Stimulated activated naive CD8-positive, alpha-beta T cell treated with anti-CD3 and anti-CD28 coated beads, Interleukin-15, amount 100 ng/mL, for 72 hours (primary cell): ENCODE measurements at regions not wholly inside any gene's neighbourhood (a gene's known extent, or its start where the extent isn't known, plus 50 kb on each side); places are given as distances from the start of the nearest gene placed in this dataset.

Experiments
- ATAC-seq: fragments of 150-1000 bp; cut with Tn5 transposase; 2 replicates; pipeline ENCODE4 v1.10.0; 2021; ENCODE audit warnings: mild to moderate bottlenecking, moderate library complexity
- DNase-seq, 2 donors: peaks; one replicate each; pipeline ENCODE4 v3.0.0; 2021 to 2022
- H3K27ac Mint-ChIP-seq, 2 donors: one replicate each; pipeline ENCODE4 v1.8.0; 2022; ENCODE audit warnings: mild to moderate bottlenecking in 2 of 2, mixed read lengths in 2 of 2, moderate library complexity in 2 of 2
- H3K27me3 Mint-ChIP-seq: one replicate; pipeline ENCODE4 v1.8.0; 2022; ENCODE audit warnings: mixed read lengths
- H3K4me1 Mint-ChIP-seq: one replicate; pipeline ENCODE4 v1.8.0; 2022; ENCODE audit warnings: mild to moderate bottlenecking, mixed read lengths
- H3K4me3 Mint-ChIP-seq, 2 donors: one replicate each; pipeline ENCODE4 v1.8.0; 2022; ENCODE audit warnings: mild to moderate bottlenecking in 2 of 2, mixed read lengths in 2 of 2, moderate library complexity in 1 of 2
- H3K9me3 Mint-ChIP-seq, 2 donors: one replicate each; pipeline ENCODE4 v1.8.0; 2022; ENCODE audit warnings: mixed read lengths in 2 of 2

DNA sequence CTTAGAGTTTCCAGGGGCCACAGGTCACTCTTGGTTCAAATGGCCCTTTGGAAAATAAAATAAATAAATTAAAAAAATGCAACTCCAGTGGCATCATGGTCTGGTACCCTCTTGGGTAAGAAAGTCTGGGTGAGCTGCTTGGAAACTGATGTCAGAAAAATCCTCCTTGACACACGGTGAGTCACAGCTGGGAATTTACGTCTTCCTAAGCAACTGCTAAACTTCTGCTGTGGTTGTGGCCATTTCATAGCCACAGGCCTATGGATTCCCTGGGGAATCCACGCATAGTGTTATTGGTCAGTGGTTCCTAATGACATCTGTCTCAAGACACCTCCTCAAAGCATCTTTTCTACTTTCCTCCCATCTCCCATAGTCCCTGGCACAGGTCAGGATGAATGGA lies 220.8 kb downstream of the COG6 start:
- no peak for ATAC-seq
- DNase-seq: no peak
- Mint-ChIP-seq H3K4me3 (no peak overlapping the region), H3K9me3 (peaks cover 2 to 3% of the 10 kb centered on the region in 2 donors), H3K4me1 (no peaks in the 10 kb centered on the region), H3K27ac (no peak overlapping the region), H3K27me3 (no peaks in the 10 kb centered on the region)

DNA sequence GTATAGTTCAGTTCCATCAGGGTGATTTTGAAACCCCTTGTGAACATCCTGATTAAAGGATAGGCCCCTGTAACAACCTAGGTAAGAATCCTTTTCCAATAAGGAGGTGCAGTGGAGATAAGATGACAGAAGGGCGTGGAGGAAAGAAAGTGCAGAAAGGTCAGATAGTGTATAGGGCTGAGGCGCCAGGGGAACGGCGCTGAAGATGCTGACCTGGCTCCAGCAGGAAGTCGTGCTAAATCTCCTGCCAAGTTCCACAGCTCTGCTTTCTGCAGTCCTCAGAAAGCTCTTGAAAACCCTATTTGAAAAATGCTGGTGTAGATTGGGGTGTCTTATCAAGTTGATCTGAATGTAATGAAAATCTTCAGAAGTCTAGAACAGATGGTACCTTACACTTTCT lies 221.7 kb downstream of the COG6 start:
- DNase-seq (no peak), ATAC-seq (no peak)
- no peaks in the 10 kb centered on the region for H3K4me1 Mint-ChIP-seq
- H3K4me3 Mint-ChIP-seq: no peak overlapping the region
- H3K9me3 Mint-ChIP-seq: peaks cover 10 to 12% of the 10 kb centered on the region in 2 donors
- H3K27ac Mint-ChIP-seq: no peak overlapping the region
- no peaks in the 10 kb centered on the region for H3K27me3 Mint-ChIP-seq

DNA sequence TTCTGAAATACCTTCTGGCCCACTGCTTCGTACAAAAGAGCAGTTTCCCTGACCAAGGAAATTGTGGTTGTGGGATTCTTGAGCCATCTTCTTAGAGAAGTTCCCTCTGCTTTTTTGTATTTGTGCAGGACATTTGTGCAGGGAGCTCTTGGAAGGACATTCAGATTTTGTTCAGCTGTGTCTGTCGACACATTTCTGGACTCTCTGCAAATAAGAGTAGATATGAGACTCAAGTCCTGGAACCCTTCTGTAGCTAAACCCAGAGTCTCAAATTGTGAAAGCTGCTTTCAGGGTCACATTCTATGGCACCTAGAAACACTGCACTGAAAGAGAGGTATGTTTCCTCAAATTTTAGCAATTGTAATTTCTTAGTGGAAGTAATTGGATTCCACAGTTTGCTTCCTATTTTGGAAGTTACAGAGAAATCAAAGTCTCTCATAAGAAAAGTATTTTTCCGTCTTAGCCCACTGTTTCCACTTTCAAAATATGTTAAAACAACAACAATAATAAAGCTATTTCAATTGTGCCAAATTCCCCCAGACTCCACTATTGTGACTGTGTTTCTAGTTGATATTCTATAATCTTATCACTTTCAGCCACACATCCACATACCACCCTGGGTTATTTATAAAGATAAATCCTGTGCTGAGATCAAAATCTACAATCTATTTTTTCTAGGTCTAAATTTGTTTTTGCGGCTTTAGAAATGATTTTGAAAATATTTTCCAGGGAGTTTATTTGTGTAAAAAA lies 224.0 kb downstream of the COG6 start:
- DNase-seq (no peak), ATAC-seq (no peak)
- H3K27me3 Mint-ChIP-seq: no peaks in the 10 kb centered on the region

DNA sequence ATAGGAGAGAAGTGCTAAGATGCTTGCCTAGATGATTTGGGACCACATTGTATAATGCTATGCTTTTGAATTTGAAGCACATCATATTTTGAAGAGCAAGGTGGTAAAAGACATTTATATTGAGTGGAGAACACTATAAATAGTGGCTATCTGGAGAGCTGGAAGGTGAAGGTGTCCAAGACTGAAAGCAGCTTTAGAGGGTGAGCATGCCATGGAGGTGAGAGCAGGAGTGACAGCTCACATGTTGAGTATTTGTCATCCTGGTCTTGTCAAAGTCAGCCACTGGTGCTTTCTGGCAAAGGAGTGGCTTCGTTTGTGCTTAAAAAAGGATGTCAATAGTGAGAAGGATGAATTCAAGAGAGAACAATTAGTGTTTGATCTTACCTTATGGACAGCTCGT lies 225.9 kb downstream of the COG6 start:
- no peaks in the 10 kb centered on the region for H3K27me3 Mint-ChIP-seq
- H3K4me3 Mint-ChIP-seq: no peak overlapping the region
- no peak overlapping the region for H3K27ac Mint-ChIP-seq
- no peak for DNase-seq
- no peaks in the 10 kb centered on the region for H3K4me1 Mint-ChIP-seq
- H3K9me3 Mint-ChIP-seq: peaks cover 42 to 45% of the 10 kb centered on the region in 2 donors
- ATAC-seq: no peak

More for the DNA sequence above, 224.0 kb downstream of the COG6 start:
- Mint-ChIP-seq H3K9me3 (peaks cover 29 to 32% of the 10 kb centered on the region in 2 donors), H3K27ac (no peak overlapping the region), H3K4me3 (no peak overlapping the region), H3K4me1 (no peaks in the 10 kb centered on the region)

DNA sequence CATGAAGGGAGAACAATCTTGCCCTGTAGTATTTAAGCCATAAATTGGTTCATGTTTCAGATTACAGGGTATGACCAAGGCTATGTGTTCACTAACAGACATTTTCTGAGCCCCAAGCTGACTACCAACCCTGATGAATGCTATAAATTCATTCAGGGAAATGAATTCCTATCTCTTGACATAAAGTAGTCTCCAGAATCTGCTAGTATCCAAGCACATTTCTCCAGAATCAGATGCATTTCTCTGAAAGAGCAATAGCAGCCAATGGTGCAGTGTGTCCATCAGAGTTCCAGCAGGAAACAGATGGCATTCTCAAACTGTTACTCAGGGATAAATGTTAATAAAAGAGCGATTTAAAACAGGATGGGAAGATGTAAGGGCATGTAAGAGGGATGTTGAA lies 226.4 kb downstream of the COG6 start:
- ATAC-seq: no peak
- Mint-ChIP-seq H3K27ac (peak overlapping the region in 1 of 2 donors; percentile 62), H3K4me3 (no peak overlapping the region), H3K9me3 (peaks cover 42 to 45% of the 10 kb centered on the region in 2 donors), H3K4me1 (no peaks in the 10 kb centered on the region), H3K27me3 (no peaks in the 10 kb centered on the region)
- DNase-seq: no peak

DNA sequence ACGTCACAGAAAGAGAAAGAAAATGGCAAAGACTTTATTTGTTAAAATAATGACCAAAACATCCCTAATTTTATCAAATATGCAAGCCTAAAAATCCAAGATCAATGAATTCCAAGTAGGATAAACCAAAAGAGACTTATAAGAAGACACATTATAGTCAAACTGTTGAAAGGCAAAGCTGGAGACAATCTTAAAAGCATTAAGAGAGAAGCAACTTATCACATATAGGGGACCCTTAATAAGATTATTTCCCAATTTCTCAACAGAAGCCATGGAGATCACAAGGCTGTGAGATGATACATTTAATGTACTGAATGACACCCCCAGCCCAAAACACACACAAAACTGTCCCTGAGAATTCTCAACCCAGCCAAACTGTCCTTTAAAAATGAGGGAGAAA lies 228.7 kb downstream of the COG6 start:
- peaks cover 42 to 45% of the 10 kb centered on the region in 2 donors for H3K9me3 Mint-ChIP-seq

DNA sequence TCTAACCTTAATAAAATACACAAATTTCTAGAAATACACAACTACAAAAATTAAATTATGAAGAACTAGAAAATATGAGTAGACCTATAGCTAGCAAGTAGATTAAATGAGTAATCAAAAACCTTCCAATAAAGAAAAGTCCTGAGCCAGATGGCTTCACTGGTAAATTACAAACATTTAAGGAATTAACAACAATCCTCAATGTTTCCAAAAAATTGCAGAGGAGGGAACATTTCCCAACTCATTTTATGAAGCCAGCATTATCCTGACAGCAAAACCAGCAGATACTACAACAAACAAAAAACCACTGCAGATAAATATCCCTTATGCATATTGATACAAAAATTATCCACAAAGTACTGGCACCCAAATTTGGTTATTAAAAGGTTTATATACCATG lies 230.9 kb downstream of the COG6 start:
- H3K4me1 Mint-ChIP-seq: no peaks in the 10 kb centered on the region
- H3K27me3 Mint-ChIP-seq: no peaks in the 10 kb centered on the region
- DNase-seq: no peak
- no peak overlapping the region for H3K4me3 Mint-ChIP-seq
- H3K27ac Mint-ChIP-seq: no peak overlapping the region
- no peak for ATAC-seq
- peaks cover 38 to 42% of the 10 kb centered on the region in 2 donors for H3K9me3 Mint-ChIP-seq

More for the DNA sequence above, 228.7 kb downstream of the COG6 start:
- Mint-ChIP-seq H3K4me3 (no peak overlapping the region), H3K27ac (no peak overlapping the region), H3K27me3 (no peaks in the 10 kb centered on the region), H3K4me1 (no peaks in the 10 kb centered on the region)
- ATAC-seq (no peak), DNase-seq (no peak)

- ATAC-seq: no peak
- H3K4me3 Mint-ChIP-seq: no peak overlapping the region
- no peaks in the 10 kb centered on the region for H3K27me3 Mint-ChIP-seq
- no peak for DNase-seq
- peaks cover 2% of the 10 kb centered on the region for H3K4me1 Mint-ChIP-seq
- no peak overlapping the region for H3K27ac Mint-ChIP-seq
- peaks cover 28 to 33% of the 10 kb centered on the region in 2 donors for H3K9me3 Mint-ChIP-seq
Observed at GRCh38 chr13:39887387-39887786, 231.9 kb downstream of the COG6 start.

DNA sequence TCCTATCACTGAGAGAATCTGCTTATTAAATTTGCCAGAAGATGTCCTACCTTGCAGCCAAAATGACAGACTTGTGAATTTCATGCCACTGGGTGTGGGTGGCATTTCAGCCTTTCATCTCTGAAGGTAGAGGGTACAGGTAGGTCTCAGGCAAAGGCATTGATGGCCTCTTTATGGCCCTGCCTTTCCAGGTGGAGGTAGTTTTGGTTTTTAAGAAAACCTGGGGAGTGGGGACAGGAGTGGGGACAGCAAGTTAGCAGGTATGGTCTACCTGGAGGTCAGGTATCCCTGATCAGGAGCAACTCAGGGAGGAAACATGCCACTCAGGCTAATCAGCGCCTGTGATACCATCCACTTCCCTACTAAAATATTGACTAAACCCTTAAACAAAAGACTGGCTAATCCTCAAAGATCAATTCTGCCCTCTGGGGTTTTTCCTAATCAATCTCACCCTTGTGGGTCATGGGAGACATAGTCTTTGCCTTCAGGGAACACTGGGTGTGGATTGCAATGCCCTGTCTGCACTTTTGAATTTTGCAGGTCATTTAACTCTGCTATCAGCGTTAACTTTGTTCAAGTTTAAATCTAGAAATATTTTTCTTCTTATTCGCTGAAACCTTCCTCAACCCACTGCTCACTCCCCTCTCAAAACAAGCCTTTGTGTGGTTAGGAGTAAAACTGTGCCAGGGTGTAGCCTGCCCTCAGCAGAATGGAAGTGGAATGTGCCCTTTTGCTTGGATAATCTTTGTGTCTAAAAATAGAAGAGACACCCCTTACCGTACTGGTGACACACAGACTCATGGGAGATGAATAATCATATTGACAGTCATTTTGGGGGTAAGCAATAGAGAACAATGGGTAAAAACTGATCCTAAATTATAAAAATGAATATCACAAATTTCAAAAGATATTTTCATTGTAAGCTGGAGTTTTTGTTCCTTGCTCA lies 233.7 kb downstream of the COG6 start:
- DNase-seq (no peak), ATAC-seq (no peak)
- Mint-ChIP-seq H3K27me3 (no peaks in the 10 kb centered on the region), H3K4me1 (peaks cover 17% of the 10 kb centered on the region), H3K27ac (no peak overlapping the region), H3K4me3 (no peak overlapping the region), H3K9me3 (peaks cover 12 to 19% of the 10 kb centered on the region in 2 donors)

- Mint-ChIP-seq H3K9me3 (peaks cover 4 to 5% of the 10 kb centered on the region in 2 donors), H3K27ac (no peak overlapping the region), H3K4me1 (peaks cover 17% of the 10 kb centered on the region), H3K27me3 (no peaks in the 10 kb centered on the region), H3K4me3 (no peak overlapping the region)
- DNase-seq: no peak
- ATAC-seq: no peak
Observed at GRCh38 chr13:39890537-39890936, 235.1 kb downstream of the COG6 start.

DNA sequence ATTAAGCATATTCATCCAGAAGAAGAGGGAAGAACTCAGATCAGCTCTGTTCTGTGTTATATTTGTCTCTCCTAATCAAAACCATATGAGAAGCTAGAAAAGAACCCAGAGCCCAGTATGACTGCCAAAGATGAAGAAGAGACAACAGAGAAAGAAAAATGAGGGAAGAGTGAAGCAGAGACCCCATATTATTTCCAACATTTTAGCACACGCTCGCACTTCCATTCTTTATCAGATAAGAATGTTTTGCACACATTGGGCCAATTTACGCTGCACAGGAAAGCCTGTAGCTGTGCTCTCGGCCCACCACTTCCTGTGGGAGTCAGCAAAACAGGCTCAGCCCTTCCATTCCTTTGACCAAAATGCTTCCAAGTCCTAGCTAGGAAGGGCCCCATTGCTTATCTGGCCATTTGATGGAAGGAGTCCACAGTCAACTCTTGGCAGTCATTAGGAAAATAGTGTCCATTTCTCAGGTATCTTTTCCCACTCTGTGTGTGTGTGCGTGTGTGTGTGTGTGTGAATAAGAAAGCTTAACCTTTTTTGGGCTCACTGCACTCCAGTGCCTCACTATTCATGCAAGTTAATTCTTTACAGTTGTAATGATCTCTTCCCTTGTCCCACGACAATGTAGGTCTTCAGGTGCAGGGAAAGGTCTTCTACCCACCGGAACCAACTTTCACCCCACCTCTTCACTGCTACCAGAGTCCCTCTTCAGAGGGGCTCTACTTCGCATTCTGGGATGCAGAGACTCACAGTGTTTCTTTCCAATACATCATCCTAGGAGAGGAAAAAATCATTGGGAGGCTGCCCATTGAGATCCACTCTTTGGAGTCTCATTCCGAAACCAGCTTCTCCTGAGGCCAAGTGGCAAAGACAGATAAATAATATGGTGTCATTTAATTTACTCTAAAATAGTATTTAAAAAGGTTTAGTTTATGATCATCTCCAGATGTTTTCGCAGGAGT lies 237.5 kb downstream of the COG6 start:
- peak overlapping the region; percentile 5 to 78 for H3K27ac Mint-ChIP-seq
- H3K9me3 Mint-ChIP-seq: no peaks in the 10 kb centered on the region
- DNase-seq (peak in 1 of 2 donors; percentile 14), ATAC-seq (peak; percentile 69)
- H3K4me1 Mint-ChIP-seq: peaks cover 17% of the 10 kb centered on the region
- peak overlapping the region; percentile 44 to 79 for H3K4me3 Mint-ChIP-seq
- no peaks in the 10 kb centered on the region for H3K27me3 Mint-ChIP-seq

- peak overlapping the region in 1 of 2 donors; percentile 38 for H3K27ac Mint-ChIP-seq
- no peaks in the 10 kb centered on the region for H3K9me3 Mint-ChIP-seq
- ATAC-seq: no peak
- DNase-seq: no peak
- H3K27me3 Mint-ChIP-seq: no peaks in the 10 kb centered on the region
- H3K4me1 Mint-ChIP-seq: peaks cover 17% of the 10 kb centered on the region
- no peak overlapping the region for H3K4me3 Mint-ChIP-seq
Observed at GRCh38 chr13:39893808-39894207, 238.3 kb downstream of the COG6 start.

DNA sequence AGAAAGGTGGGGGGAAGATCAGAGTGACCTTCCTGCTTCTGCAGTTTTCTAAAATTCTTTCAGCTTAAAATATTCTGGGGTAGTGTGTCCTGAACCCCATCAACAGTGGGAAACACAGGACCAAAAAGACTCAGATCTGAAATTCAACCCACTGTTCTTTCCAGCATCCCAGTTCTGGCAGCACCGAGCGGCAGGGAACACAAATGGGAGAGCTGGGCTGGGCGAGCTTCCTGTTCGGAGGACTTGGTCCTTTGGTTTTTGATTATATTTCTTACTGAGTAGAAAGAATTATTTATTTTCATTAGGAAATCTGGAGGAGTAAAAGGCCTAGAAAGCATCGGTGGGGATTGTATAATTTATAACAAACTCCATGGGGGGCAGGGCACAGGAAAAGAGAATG lies 239.1 kb downstream of the COG6 start:
- H3K4me1 Mint-ChIP-seq: peaks cover 17% of the 10 kb centered on the region
- H3K27me3 Mint-ChIP-seq: no peaks in the 10 kb centered on the region
- DNase-seq (no peak), ATAC-seq (no peak)
- H3K4me3 Mint-ChIP-seq: no peak overlapping the region
- no peaks in the 10 kb centered on the region for H3K9me3 Mint-ChIP-seq
- H3K27ac Mint-ChIP-seq: no peak overlapping the region

GRCh38 chr13:39895254-39895653 lies 239.8 kb downstream of the COG6 start:
- ATAC-seq (no peak), DNase-seq (no peak)
- peaks cover 17% of the 10 kb centered on the region for H3K4me1 Mint-ChIP-seq
- no peaks in the 10 kb centered on the region for H3K9me3 Mint-ChIP-seq
- H3K27ac Mint-ChIP-seq: no peak overlapping the region
- H3K4me3 Mint-ChIP-seq: no peak overlapping the region
- H3K27me3 Mint-ChIP-seq: no peaks in the 10 kb centered on the region

GRCh38 chr13:39897636-39898035 lies 242.2 kb downstream of the COG6 start:
- Mint-ChIP-seq H3K27me3 (no peaks in the 10 kb centered on the region), H3K27ac (no peak overlapping the region), H3K9me3 (no peaks in the 10 kb centered on the region), H3K4me3 (no peak overlapping the region), H3K4me1 (peaks cover 13% of the 10 kb centered on the region)
- no peak for DNase-seq
- ATAC-seq: no peak
